GM12873 (cell line): ENCODE measurements at regions not wholly inside any gene's neighbourhood (a gene's known extent, or its start where the extent isn't known, plus 50 kb on each side); places are given as distances from the start of the nearest gene placed in this dataset.

Experiments used
- CTCF ChIP-seq: IDR thresholded peaks from 2 replicates; pipeline ENCODE4 v1.5.1; 2012; ENCODE audit warnings: low read depth, mild to moderate bottlenecking, moderate library complexity, low read length, control low read depth; ENCODE audit not compliant: insufficient read depth; ENCODE audit errors: missing control alignments

GRCh38 chr4:136246876-136247275 is 1285.4 kb downstream of the PCDH18 start:
- no peak for TF ChIP-seq CTCF

DNA sequence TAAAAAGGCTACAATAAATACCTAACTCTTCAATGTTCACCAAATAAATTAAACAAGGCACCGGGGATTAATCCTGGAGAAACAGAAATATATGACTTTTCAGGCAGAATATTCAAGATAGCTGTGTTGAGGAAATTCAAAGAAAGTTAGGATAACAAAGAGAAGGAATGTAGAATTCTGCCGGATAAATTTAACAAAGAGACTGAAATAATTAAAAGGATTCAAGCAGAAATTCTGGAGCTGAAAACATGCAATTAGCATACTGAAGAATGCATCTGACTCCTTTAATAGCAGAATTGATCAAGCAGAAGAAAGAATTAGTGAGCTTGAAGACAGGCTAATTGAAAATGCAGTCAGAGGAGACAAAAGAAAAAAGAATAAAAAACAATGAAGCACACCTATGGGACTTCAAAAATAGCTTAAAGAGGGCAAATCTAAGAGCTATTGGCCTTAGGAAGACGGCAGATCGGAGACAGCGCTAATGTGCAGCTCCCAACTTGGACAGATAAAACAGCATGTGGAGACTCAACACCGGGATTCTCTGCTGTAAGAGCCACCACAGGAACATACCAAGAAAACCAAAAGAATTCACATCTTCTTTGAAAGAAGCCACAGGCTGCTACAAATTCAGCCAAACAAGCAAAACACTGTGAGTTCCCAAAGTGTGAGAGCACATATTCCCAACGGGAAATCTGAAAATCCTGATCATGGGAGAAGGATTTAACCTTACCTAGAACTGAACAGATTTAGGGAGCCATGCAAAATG is 1290.9 kb downstream of the PCDH18 start:
- TF ChIP-seq CTCF: no peak

- no peak for TF ChIP-seq CTCF
Observed at GRCh38 chr4:136227315-136227714, 1305.0 kb downstream of the PCDH18 start.

DNA sequence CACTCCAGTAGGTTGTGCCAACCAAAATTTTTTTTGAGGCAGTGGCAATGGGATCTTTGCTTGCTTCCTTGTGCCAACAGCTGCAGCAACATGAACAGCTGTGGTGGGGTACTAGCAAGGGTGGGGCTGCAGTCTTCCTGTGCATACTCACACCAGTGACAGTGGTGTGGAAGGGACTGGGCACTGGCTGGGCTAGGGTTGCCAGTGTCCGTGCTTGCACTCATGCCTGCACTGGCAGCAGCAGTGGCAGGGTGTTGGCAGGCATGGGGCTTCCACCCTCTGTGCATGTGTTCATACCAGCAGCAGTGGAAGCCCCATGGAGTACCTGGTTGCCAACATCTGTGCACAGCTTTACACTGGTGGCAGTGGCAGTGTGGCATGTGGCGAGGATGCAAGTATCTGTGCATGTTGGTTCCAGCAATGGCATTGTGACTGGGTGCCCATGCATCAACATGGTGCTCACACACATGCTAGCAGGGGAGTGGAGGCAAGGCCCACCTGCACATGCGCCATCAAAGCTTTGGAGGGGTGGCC is 1312.6 kb downstream of the PCDH18 start:
- TF ChIP-seq CTCF: no peak

DNA sequence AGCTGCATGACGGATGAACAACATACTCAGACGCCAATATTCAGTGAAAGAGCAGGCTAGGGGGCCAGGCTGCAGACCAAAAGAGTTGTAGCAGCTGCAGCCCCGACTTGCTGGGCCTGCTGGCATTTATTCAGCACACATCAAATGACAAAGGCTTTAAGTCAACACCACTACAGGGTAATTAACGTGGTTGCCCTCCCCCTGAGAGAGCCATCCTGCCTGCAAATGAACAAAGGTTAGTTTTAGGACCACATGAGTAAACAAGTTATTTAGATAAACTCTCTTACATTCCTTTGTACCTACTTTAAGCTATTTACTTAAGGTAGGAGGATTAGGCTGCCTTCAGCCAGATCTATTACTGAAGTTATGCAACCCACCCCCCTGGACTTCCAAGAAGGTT is 1329.1 kb downstream of the PCDH18 start:
- TF ChIP-seq CTCF: no peak

DNA sequence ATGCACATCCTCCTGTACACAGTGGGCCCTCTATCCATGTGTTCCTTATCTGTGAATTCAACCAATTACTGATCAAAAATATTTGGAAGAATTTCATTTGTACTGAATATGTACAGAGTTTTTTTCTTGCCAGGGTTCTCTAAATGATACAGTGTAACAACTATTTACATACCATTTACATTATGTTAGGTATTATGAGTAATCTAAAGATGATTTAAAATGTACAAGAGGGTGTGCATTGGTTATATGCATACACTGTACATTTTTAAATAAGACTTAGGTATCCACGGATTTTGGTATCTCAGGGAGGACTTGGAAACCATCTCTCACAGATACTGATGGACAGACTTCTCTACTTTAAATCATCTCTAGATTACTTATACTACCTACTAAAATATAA is 1333.9 kb downstream of the PCDH18 start:
- TF ChIP-seq CTCF: no peak

- no peak for TF ChIP-seq CTCF
Observed at GRCh38 chr4:136194962-136195361, 1337.3 kb downstream of the PCDH18 start.
